SW480 (cell line): ENCODE measurements at regions not wholly inside any gene's neighbourhood (a gene's known extent, or its start where the extent isn't known, plus 50 kb on each side); places are given as distances from the start of the nearest gene placed in this dataset.

Experiments used
- DNase-seq: peaks from one replicate; pipeline ENCODE4 v3.0.0-alpha.2; 2016; ENCODE audit warnings: low spot score

DNA sequence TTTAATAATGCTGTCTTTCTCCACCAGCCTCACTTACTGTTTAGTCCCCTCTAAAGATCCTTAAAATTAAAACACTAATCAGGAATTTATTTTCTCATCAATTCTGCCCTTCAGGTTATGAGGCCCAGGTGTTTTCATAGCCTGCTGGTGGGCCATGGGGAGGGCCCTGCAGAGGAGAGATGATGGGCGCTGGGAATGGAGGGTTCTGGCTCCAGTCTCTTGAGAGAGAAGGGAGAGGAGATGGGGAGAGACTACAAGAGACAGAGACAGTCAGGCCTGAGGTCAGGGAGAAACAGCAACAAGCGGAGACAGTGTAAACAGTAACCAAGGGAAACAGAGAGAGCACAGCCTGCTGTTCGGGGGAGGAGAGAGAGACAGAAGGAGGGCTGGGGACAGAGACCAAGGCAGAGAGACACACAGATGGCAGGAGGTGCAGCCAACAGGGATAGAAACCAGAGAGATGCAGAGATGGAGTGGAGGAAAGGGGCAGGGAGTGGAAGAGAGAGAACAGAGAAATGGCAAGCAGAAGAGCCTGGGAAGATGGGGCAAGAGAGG lies 187.3 kb upstream of the SYT13 start:
- no peak for DNase-seq

GRCh38 chr11:45472716-45473317 lies 186.7 kb upstream of the SYT13 start:
- DNase-seq, result no peak

DNA sequence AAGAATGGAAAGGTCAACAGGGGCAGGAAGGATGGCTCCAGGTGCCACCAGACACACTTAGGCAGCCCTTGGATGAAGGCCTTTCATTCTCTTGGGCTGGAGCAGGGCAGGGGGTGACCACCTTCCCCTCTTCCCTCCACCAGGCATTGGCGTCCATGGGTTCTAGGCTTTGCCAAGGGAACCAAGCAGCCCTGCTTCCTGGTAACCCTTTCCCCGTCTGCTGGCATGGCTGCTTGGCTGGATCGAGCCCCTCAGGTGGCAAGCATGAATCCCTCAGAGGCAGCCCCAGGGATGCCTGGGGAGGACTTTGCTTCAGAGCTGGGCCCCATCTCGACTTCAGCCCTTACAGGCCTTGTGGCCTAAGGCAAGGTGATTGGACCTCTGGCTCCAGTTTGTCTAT lies 185.1 kb upstream of the SYT13 start:
- no peak for DNase-seq

DNA sequence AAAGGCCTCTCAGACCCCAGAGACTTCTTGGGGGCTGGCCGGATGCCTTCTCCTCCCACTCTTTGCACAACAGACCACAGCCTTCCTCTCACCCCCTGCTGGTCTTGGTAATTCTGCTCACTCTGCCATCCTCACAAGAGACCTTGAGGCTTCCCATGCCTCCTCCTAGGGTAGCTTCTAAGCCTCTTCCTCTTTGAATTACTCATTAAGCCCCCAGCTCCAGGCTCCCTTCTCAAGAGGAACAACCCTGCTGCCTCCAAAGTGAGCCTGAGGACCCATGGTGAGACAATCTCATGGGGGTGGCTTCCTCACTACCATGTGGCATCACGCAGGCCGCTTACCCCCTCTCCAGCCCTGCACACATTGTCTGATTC lies 184.6 kb upstream of the SYT13 start:
- DNase-seq, result no peak

GRCh38 chr11:45470151-45470793 lies 184.1 kb upstream of the SYT13 start:
- DNase-seq, result no peak

- DNase-seq, result no peak
Measured at GRCh38 chr11:45468267-45468856, 182.2 kb upstream of the SYT13 start.

- DNase-seq, result no peak
Measured at GRCh38 chr11:45463541-45463940, 177.4 kb upstream of the SYT13 start.

DNA sequence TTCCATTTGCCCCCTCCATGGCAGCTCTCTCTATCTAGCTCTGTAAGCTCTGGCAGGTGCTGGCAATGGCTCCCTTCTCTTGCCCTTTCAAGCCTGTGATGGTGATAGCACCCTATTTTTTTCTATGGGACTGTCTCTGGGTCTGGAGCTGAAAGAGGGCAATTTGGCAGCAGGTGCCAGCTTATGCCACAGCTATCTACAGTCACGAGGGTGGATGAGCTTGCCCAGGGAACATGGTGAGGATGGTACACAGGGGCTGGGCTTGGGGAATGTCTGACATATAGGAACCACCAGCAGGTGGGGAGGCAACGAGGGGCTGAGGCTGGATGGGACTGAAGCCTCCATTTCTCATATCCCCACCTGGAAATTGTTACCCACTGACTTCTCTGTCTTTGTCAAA lies 175.4 kb upstream of the SYT13 start:
- no peak for DNase-seq

DNA sequence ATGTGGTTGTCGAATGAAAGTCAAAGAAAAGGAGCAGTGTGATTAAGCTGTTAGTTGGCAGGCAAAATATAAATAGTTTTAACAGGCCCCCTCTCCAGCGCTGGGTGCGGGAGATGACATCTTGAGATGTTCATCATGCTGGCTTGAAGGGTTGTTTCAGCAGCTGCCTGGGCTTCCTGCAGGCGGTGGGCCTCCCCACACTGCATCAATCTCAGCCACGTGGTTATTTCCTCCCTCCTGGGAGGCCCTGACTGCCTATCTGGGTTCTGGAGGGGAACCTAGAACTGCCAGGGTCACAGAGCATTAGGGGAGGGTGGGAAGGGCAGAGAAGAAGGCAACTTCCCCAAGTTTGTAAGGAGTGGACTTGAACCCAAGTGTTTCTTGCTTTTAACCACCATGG lies 173.3 kb upstream of the SYT13 start:
- DNase-seq, result no peak

- DNase-seq, result no peak
Measured at GRCh38 chr11:45458269-45458668, 172.1 kb upstream of the SYT13 start.

DNA sequence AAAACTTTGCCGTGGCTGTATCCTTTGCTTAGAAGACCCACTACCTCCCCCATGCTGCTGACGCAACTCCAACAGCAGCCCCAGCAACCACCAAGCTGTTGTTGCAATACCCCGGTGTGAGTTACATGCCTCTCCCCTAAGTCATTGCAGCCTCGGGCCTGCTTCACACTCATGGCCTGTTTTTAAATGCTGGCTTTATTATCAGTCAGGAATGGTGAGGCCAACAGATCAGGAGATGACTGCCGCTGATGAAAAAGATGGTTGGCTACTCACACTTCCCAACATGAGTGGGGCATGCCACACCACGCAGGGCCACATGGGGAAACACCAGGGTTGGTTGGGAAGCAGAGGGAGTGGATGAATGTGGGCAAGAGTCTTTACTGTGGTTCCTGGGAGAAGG lies 171.5 kb upstream of the SYT13 start:
- DNase-seq, result no peak

DNA sequence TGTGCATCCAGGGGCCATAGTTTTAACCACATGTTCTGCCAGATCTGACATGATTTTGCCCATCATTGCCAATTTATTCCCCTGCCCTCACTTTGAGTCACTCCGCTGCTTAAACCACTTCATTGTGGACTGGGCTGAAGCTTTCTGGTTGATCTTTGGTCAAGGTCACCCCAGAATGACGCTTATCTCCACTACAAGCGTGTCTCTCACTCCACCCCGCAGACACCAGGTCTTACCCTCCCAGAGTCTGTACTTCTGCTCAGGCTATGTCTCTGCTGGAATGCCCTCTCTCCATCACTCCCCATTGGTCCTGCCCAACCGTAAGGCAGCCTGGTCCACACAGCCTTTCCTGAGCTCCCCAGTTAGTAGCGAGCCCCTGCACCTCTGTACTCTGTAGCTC lies 170.5 kb upstream of the SYT13 start:
- DNase-seq, result no peak

DNA sequence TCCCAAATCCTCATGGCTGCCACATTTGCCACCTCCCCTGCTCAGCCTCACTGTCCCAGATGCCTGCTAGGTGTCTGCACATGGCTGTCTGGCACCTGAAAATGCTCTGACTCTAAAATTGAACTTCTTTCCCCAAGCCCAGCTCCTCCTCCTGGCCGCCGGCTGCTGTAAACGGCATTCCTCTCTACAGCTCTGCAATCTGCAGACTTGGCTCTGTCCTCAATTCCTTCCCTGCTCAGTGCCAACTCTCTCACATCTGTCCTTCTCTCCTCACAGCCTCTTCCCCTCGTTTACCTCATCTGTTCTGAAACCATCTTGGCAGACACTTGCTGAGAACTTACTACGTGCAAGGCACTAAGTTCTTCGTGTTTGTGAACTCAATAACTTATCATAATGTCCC lies 169.4 kb upstream of the SYT13 start:
- DNase-seq, result no peak

DNA sequence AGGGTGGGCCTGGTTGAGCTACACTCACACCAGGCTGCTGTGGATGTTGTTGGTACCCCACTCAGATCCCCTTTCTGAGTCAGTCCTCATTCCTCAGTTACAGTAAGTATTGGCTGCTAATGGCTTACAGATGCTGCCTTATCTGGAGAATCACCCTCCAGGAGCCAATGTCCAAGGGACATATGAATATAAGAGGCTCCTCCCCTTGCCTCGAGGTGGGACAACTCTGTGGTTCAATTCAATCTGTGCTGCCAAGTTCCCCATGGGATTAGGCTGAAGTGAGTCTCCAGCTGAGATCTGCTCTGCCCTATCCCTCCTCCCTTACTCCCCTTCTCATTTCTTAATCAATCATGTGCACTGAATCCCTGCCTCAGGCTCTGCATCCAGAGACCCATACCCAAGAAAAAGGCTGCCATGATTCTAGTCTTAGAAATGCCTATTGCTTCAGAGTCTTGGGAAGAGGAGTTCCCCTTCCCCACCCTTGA lies 168.8 kb upstream of the SYT13 start:
- DNase-seq, result no peak

- DNase-seq, result no peak
Measured at GRCh38 chr11:45453721-45454120, 167.6 kb upstream of the SYT13 start.

DNA sequence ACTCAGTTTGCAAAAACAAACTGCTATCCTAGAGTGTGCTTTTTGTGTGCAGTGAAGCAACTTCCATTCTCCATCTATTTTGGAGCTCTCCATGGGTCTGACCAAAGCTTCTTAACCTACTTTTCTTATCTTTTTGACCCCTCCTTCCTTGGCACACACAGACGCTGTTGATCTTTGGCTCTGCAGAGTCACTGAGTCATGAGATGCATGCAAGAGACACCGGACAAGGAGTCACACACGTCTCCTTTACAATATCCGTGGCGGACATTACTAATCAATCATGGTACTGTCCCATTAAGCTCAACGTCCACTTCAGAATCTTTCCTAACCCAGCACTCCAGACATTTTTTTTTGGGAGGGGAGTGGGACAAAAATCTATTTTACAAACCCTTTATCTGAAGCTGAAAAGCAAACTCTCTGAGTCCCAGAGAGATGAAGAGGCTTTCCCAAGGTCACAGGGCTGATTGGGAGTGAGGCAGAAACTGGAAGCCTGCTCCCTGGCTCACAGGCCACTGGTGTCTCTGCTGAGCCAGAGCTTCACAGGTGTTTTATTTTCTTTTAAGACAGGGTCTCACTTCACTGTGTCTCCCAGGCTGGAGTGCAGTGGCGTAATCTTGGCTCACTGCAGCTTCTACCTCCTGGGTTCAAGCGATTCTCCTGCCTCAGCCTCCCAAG lies 165.8 kb upstream of the SYT13 start:
- no peak for DNase-seq

GRCh38 chr11:45450189-45450588 lies 164.0 kb upstream of the SYT13 start:
- DNase-seq, result no peak

DNA sequence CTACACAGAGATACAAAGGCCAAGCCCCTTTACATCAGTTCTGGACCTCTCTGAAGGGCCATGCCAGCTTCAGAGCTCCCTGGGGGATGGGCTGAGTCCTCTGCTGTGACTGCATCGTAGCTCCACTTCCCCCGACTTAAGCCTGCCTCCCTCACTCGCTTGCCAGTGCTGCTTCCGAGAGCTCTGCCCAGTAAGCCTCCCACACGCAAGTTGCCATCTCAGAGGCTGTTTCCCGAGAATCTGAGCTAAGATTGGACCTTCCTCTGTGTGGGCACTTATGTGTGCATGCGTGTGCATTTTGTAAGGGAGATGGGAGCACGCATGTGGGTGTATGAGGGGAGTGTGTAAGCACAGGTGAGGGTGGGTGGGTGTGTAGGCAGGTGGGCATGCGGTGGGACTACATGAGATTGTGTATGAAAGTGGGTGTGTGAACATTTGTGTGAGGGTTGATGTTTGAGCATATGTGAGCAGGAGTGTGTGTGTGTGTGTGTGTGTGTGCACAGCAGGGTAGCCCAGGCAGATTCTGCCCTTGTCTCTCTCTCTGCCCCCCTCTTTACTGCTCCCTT lies 163.0 kb upstream of the SYT13 start:
- no peak for DNase-seq

DNA sequence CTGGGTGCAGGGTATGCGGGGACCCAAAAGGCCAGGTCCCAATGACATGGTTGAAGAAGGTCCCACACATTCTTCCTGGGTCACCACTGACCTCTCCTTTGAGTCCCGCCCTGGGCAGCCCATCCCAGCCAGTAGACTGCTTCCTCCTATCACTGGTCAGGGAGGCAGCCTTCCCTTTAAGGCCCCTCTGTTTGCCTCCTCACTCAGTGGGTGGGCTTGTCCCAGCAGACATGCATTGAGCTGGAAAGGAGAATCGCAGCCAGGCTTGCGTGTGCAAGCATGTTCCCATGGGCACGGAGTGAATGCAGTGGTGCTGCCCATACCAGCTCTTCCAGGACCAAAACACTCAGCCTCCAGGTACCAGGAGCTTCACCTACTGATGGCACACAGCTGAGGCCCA lies 162.4 kb upstream of the SYT13 start:
- no peak for DNase-seq

GRCh38 chr11:45446998-45447397 lies 160.9 kb upstream of the SYT13 start:
- no peak for DNase-seq

DNA sequence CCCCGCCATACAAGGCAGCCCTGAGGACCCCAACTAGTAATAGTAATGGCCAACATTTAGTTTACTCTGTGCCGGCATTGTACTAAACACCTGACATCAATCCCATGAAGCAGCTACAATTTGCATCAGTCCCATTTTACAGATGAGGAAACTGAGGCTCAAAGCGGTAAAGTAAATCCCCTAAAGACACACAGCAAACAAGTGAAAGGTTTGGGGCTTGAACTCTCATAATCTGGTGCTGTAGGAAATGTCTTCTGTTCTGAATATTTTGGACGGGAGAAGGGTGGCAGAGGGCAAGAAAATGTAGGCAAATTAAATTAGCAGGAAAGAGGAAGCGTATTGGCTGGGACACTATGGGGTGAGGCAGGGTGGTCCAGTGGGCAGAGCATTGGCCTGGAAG lies 160.3 kb upstream of the SYT13 start:
- no peak for DNase-seq

GRCh38 chr11:45444796-45445195 lies 158.7 kb upstream of the SYT13 start:
- DNase-seq, result peak; percentile 33

- DNase-seq, result no peak
Measured at GRCh38 chr11:45440111-45440510, 154.0 kb upstream of the SYT13 start.
